Erythroblast (primary cell): ENCODE measurements at regions not wholly inside any gene's neighbourhood (a gene's known extent, or its start where the extent isn't known, plus 50 kb on each side); places are given as distances from the start of the nearest gene placed in this dataset.

Experiments
- GATA1 ChIP-seq: IDR thresholded peaks from 2 replicates; pipeline ENCODE4 v1.6.1; 2011; ENCODE audit warnings: low read depth, mild to moderate bottlenecking, control low read depth, low read length, moderate library complexity
- POLR2A ChIP-seq: IDR thresholded peaks from 2 replicates; pipeline ENCODE4 v1.6.1; 2011; ENCODE audit warnings: mild to moderate bottlenecking, low read length

DNA sequence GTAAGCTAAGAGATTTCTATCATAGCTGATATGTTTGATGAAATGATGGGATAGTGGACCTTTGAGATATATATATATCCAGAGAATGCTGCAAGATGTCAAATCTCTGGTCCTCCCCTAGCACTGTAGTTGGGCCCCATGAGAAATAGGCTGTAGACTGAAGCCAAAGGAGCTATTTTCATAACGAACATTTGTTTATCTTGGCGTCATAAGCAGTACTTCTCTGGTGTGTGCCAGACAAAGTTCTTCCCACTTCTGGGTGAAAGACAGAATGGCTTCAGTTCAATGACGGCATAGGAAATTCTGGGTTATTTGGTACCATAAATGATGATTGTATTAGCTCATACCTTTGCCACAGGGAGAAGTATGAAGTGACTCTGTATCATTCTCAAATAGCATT lies 534.3 kb downstream of the SOX5 start:
- TF ChIP-seq POLR2A (no peak), GATA1 (no peak)
